AG10803 (cell line): ENCODE measurements at regions not wholly inside any gene's neighbourhood (a gene's known extent, or its start where the extent isn't known, plus 50 kb on each side); places are given as distances from the start of the nearest gene placed in this dataset.

Source experiments
- DNase-seq: peaks from one replicate; pipeline ENCODE4 v3.0.0; 2010; ENCODE audit warnings: low read depth
- H3K4me3 ChIP-seq: 2 replicates; pipeline ENCODE4 v1.5.1; 2011; ENCODE audit warnings: mild to moderate bottlenecking, low read length, control low read depth
- CTCF ChIP-seq: conservative IDR thresholded peaks from 2 replicates; pipeline ENCODE4 v1.5.1; 2011; ENCODE audit warnings: mild to moderate bottlenecking, low read length, control low read depth, inconsistent platforms

GRCh38 chr15:69824877-69825406 lies 272.8 kb downstream of the TLE3 start:
- H3K4me3 ChIP-seq, result no peak overlapping the region
- TF ChIP-seq CTCF, result no peak
- no peak for DNase-seq

GRCh38 chr15:69825941-69826818 lies 271.5 kb downstream of the TLE3 start:
- no peak overlapping the region for H3K4me3 ChIP-seq
- TF ChIP-seq CTCF, result no peak
- no peak for DNase-seq

GRCh38 chr15:69826819-69827175 lies 270.9 kb downstream of the TLE3 start:
- DNase-seq, result no peak
- H3K4me3 ChIP-seq, result no peak overlapping the region
- TF ChIP-seq CTCF, result no peak

GRCh38 chr15:69827751-69828150 lies 270.0 kb downstream of the TLE3 start:
- no peak for TF ChIP-seq CTCF
- DNase-seq, result no peak
- no peak overlapping the region for H3K4me3 ChIP-seq

GRCh38 chr15:69828181-69828828 lies 269.4 kb downstream of the TLE3 start:
- no peak for TF ChIP-seq CTCF
- no peak overlapping the region for H3K4me3 ChIP-seq

GRCh38 chr15:69829974-69830373 lies 267.7 kb downstream of the TLE3 start:
- no peak for DNase-seq
- TF ChIP-seq CTCF, result no peak
- H3K4me3 ChIP-seq, result no peak overlapping the region

More at GRCh38 chr15:69828181-69828828, 269.4 kb downstream of the TLE3 start:
- no peak for DNase-seq

GRCh38 chr15:69830430-69830829 lies 267.3 kb downstream of the TLE3 start:
- no peak overlapping the region for H3K4me3 ChIP-seq
- no peak for DNase-seq
- no peak for TF ChIP-seq CTCF
